Esophagus (tissue), 2 donors: ENCODE measurements at regions not wholly inside any gene's neighbourhood (a gene's known extent, or its start where the extent isn't known, plus 50 kb on each side); places are given as distances from the start of the nearest gene placed in this dataset.

Experiments
- H3K27ac ChIP-seq, 2 donors: one replicate each; pipeline ENCODE4 v1.5.1; 2013; ENCODE audit warnings: low read depth in 2 of 2, mild to moderate bottlenecking in 2 of 2, inconsistent platforms in 1 of 2, low read length in 1 of 2, moderate library complexity in 1 of 2
- H3K27me3 ChIP-seq, 2 donors: one replicate each; pipeline ENCODE4 v1.6.1; 2013; ENCODE audit warnings: low read length in 2 of 2, control low read depth in 1 of 2, mild to moderate bottlenecking in 1 of 2; ENCODE audit not compliant: insufficient read depth in 2 of 2, control insufficient read depth in 1 of 2
- H3K36me3 ChIP-seq, 2 donors: one replicate each; pipeline ENCODE4 v1.6.1; 2013; ENCODE audit warnings: low read length in 1 of 2; ENCODE audit not compliant: control insufficient read depth in 2 of 2, insufficient read depth in 2 of 2
- H3K4me1 ChIP-seq, 2 donors: one replicate each; pipeline ENCODE4 v1.6.1; 2013; ENCODE audit warnings: low read length in 1 of 2; ENCODE audit not compliant: control insufficient read depth in 2 of 2, insufficient read depth in 2 of 2
- H3K4me3 ChIP-seq, 2 donors: one replicate each; pipeline ENCODE4 v1.5.1; 2013; ENCODE audit warnings: low read length in 2 of 2, mild to moderate bottlenecking in 2 of 2, low read depth in 1 of 2, moderate library complexity in 1 of 2
- H3K9me3 ChIP-seq, 2 donors: one replicate each; pipeline ENCODE4 v1.6.1; 2013; ENCODE audit warnings: mild to moderate bottlenecking in 2 of 2, low read depth in 1 of 2, low read length in 1 of 2, moderate library complexity in 1 of 2; ENCODE audit not compliant: control insufficient read depth in 2 of 2, insufficient read depth in 1 of 2
- WGBS, 2 donors: extraction: QIAGEN DNeasy Blood & Tissue Kit; methylation state at CpG; one replicate each; pipeline ENCODE4 v1.1.7; 2013; 5-methylcytosine and 5-hydroxymethylcytosine counted together
- donor health status: healthy with polysubstance abuse.
- donor health status: Bipolar disorder and iron deficiency.

DNA sequence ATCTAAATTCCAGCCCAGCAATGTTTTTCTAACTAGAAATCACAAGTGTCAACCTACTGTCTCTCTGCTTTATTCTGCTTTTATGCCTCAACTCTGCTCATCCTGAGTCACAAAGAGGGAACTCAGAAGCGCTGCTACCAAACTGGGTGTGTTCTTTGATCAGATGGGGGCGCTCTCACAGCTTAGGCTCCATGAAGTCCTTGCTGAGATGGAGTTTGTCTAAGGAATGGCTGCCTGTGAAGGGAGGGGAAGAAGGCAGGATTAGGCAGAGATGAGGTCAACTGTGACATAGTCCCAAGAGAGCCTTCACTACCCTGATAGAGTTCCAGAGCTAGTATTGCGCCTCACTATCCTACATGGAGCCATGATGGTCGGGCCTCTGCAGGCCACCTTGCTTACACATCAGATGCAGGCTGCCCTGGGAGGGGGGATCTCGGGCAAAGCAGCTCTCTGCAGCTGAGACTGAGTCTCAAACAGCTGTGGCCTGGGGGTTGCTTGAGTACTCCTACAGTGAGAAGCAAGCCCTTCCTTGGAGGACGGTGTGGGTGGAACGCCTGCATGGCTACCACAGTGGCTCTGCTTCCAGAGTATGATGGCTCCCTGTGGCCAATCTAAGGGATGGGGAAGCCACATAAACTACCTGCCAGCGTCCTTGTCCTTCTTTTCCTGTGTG is 219.9 kb downstream of the CCNG2 start:
- Histone ChIP-seq H3K27ac (no peak overlapping the region), H3K9me3 (no peaks in the 10 kb centered on the region), H3K4me1 (no peaks in the 10 kb centered on the region), H3K27me3 (peaks cover 0 to 3% of the 10 kb centered on the region in 2 donors), H3K36me3 (no peaks in the 10 kb centered on the region), H3K4me3 (no peak overlapping the region)
- 68 to 74% methylated on average over 8 of the region's 8 CpGs for WGBS, 2 donors

- H3K27me3 ChIP-seq, result peaks cover 0 to 3% of the 10 kb centered on the region in 2 donors
- H3K9me3 ChIP-seq, result no peaks in the 10 kb centered on the region
- H3K27ac ChIP-seq, result no peak overlapping the region
- H3K4me1 ChIP-seq, result no peaks in the 10 kb centered on the region
- H3K4me3 ChIP-seq, result no peak overlapping the region
- no peaks in the 10 kb centered on the region for H3K36me3 ChIP-seq
These were observed 221.5 kb upstream of the CXCL13 start for GRCh38 chr4:77384094-77384493.

- no peak overlapping the region for H3K27ac ChIP-seq
- H3K4me3 ChIP-seq, result no peak overlapping the region
- no peaks in the 10 kb centered on the region for H3K4me1 ChIP-seq
- no peaks in the 10 kb centered on the region for H3K9me3 ChIP-seq
- 6 to 10% methylated on average over 4 of the region's 4 CpGs for WGBS, 2 donors
- H3K36me3 ChIP-seq, result no peaks in the 10 kb centered on the region
- peaks cover 0 to 3% of the 10 kb centered on the region in 2 donors for H3K27me3 ChIP-seq
These were observed 220.3 kb upstream of the CXCL13 start for GRCh38 chr4:77385124-77385969.

DNA sequence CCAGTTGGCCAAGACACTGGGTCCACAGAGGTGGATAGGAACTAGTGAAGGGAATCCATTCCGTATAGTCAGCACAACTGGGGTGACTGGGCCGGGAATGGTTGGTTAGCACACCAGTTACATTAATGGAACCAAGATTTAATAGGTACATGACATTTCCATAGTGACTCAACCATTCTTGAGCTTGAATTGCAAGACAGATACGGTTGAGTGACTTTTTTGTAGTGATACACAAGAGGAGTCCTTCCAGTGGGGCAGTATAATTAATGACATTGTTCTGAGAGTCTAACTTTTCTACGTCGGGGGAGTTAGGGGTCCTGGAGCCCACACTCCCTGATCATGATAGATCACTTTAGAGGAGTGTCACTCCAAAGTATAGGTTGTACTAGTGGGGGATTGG is 211.6 kb upstream of the CXCL13 start:
- H3K9me3 ChIP-seq, result no peaks in the 10 kb centered on the region
- WGBS, 2 donors, result 66 to 79% methylated on average over 5 of the region's 5 CpGs
- no peaks in the 10 kb centered on the region for H3K27me3 ChIP-seq

DNA sequence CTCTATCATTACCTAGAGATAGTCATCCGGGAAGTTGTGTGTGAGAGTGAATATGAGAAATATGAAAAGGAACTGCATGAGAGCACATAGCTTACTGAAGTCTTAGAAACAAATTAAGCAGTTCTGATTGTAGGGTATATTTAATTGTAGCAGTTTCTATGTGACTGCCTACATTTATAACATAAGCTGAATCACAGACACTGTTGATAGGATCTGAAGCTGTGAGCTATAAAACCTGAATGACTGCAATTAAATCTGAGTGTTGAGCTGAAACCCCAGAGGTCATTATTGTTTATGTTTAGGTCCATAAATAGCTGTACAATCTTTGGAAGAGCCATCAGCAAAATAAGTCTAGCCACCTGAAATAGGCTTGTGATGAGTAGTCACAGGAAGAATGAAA is 210.1 kb upstream of the CXCL13 start:
- H3K9me3 ChIP-seq, result no peaks in the 10 kb centered on the region
- 58 to 64% methylated on average over 1 of the region's 1 CpG for WGBS, 2 donors
- H3K27ac ChIP-seq, result no peak overlapping the region
- H3K27me3 ChIP-seq, result no peaks in the 10 kb centered on the region
- H3K36me3 ChIP-seq, result no peaks in the 10 kb centered on the region
- H3K4me3 ChIP-seq, result no peak overlapping the region
- H3K4me1 ChIP-seq, result no peaks in the 10 kb centered on the region

More for the DNA sequence above, 211.6 kb upstream of the CXCL13 start:
- Histone ChIP-seq H3K27ac (no peak overlapping the region), H3K4me3 (no peak overlapping the region), H3K4me1 (no peaks in the 10 kb centered on the region), H3K36me3 (no peaks in the 10 kb centered on the region)

GRCh38 chr4:77398256-77398655 is 207.4 kb upstream of the CXCL13 start:
- H3K4me1 ChIP-seq, result no peaks in the 10 kb centered on the region
- H3K9me3 ChIP-seq, result no peaks in the 10 kb centered on the region
- H3K27ac ChIP-seq, result no peak overlapping the region
- H3K4me3 ChIP-seq, result no peak overlapping the region
- no peaks in the 10 kb centered on the region for H3K27me3 ChIP-seq
- 96 to 97% methylated on average over 1 of the region's 1 CpG for WGBS, 2 donors
- H3K36me3 ChIP-seq, result no peaks in the 10 kb centered on the region

- H3K27me3 ChIP-seq, result no peaks in the 10 kb centered on the region
- no peak overlapping the region for H3K27ac ChIP-seq
- no peaks in the 10 kb centered on the region for H3K36me3 ChIP-seq
- H3K4me1 ChIP-seq, result no peaks in the 10 kb centered on the region
- H3K9me3 ChIP-seq, result no peaks in the 10 kb centered on the region
- no peak overlapping the region for H3K4me3 ChIP-seq
These were observed 205.8 kb upstream of the CXCL13 start for GRCh38 chr4:77399831-77400230.

DNA sequence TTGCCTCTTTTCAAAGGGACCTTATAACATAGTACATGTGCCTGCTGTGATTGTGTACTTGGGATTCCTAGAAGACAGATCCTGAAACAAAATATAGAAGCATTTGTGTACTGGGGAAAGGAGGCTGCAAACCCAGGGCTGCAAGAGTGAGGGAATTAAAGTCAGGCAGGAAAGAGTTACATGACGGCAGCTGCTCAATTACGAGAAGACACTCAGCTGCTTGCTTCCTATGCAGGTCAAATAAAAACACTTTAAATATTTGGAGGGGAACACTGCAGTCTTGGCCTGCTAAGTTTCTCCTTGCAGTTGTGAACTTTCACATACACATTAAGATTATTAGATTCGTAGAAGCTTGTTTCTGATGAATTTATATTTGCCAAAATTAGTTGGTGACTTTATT is 191.9 kb upstream of the CXCL13 start:
- no peak overlapping the region for H3K4me3 ChIP-seq
- no peak overlapping the region for H3K27ac ChIP-seq
- H3K9me3 ChIP-seq, result no peaks in the 10 kb centered on the region
- no peaks in the 10 kb centered on the region for H3K27me3 ChIP-seq
- no peaks in the 10 kb centered on the region for H3K36me3 ChIP-seq
- WGBS, 2 donors, result 57 to 63% methylated on average over 3 of the region's 3 CpGs
- no peaks in the 10 kb centered on the region for H3K4me1 ChIP-seq

DNA sequence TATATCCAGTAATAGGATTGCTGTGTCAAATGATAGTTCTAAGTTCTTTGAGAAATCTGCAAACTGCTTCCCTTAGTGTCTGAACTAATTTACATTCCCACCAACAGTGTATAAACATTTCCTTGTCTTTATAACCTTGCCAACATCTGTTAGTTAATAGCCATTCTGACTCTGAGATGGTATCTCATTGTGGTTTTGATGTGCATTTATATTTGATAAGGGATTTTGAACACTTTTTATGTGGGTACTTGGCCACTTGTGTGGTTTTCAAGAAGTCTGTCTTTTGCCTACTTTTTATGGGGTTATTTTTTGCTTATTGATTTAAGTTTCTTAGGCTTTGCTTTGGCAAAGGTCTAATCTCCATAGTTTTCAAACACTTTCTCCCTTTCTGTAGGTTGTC is 189.9 kb upstream of the CXCL13 start:
- H3K36me3 ChIP-seq, result no peaks in the 10 kb centered on the region

GRCh38 chr4:77418333-77418732 is 187.3 kb upstream of the CXCL13 start:
- Histone ChIP-seq H3K27me3 (no peaks in the 10 kb centered on the region), H3K4me1 (no peaks in the 10 kb centered on the region), H3K9me3 (no peaks in the 10 kb centered on the region), H3K27ac (no peak overlapping the region), H3K4me3 (no peak overlapping the region), H3K36me3 (no peaks in the 10 kb centered on the region)
- WGBS, 2 donors, result 47 to 49% methylated on average over 1 of the region's 1 CpG

More for the DNA sequence above, 189.9 kb upstream of the CXCL13 start:
- no peak overlapping the region for H3K27ac ChIP-seq
- no peaks in the 10 kb centered on the region for H3K27me3 ChIP-seq
- no peaks in the 10 kb centered on the region for H3K4me1 ChIP-seq
- no peaks in the 10 kb centered on the region for H3K9me3 ChIP-seq
- H3K4me3 ChIP-seq, result no peak overlapping the region
